T-helper 17 cell (primary cell): ENCODE measurements at regions not wholly inside any gene's neighbourhood (a gene's known extent, or its start where the extent isn't known, plus 50 kb on each side); places are given as distances from the start of the nearest gene placed in this dataset.

Source experiments
- ATAC-seq: fragments of 150-1000 bp; cut with Tn5 transposase; 2 replicates; pipeline ENCODE4 v1.10.0; 2021; ENCODE audit warnings: mild to moderate bottlenecking, moderate library complexity
- DNase-seq, 3 donors: peaks; one replicate each; pipeline versions ENCODE4 v3.0.0 to v3.0.0-alpha.2; 2020 to 2021
- H3K9me3 ChIP-seq: one replicate; pipeline ENCODE4 v1.7.0; 2013; ENCODE audit warnings: low read length, mild to moderate bottlenecking; ENCODE audit not compliant: control insufficient read depth, poor library complexity, severe bottlenecking
- H3K27ac Mint-ChIP-seq: one replicate; pipeline ENCODE4 v1.8.0; 2022; ENCODE audit warnings: mild to moderate bottlenecking, moderate library complexity, mixed read lengths
- H3K27me3 Mint-ChIP-seq: one replicate; pipeline ENCODE4 v1.8.0; 2022; ENCODE audit warnings: mixed read lengths
- H3K36me3 Mint-ChIP-seq: one replicate; pipeline ENCODE4 v1.8.0; 2022; ENCODE audit warnings: low read depth, mixed read lengths
- H3K4me1 Mint-ChIP-seq: one replicate; pipeline ENCODE4 v1.8.0; 2022; ENCODE audit warnings: mild to moderate bottlenecking, mixed read lengths
- H3K4me3 Mint-ChIP-seq: one replicate; pipeline ENCODE4 v1.8.0; 2022; ENCODE audit warnings: mild to moderate bottlenecking, moderate library complexity, mixed read lengths

DNA sequence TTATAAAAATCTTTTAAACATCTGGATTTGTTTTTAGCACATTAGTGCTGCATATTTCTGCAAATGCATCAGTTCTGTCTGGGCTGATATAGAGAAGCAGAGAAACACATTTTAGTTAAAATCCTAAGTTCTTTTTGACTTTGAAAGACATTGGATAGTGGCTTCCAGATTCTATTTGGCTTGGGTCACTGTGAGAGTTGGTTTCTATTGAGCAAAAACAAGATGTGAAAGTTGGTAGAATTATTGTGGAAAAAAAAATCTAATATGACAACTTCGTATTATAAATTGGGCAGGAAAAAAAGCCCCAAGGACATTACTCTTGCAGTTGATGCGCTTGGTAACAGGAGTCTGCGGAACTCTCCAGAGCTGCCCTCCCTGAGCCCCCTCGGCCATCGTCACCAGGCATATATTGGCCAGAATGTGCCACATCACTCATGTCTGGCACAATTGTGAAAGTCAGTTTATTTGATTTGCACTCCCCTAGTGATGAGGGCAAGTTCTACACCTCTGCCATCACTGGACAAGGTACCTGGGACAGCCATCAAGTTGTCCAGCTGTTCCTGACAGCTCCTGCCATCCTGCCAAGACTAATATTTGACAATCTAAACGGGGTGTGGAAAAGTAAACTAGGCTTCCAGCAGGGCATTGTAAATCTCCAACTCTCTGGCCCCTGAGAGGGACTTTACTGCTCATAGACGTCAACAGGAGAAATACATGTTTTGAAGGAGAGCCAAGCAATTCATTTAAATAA, 334.5 kb downstream of the TENT4A start:
- no peak overlapping the region for H3K4me3 Mint-ChIP-seq
- H3K36me3 Mint-ChIP-seq = no peaks in the 10 kb centered on the region
- DNase-seq (no peak), ATAC-seq (no peak)
- no peaks in the 10 kb centered on the region for H3K27me3 Mint-ChIP-seq
- no peak overlapping the region for H3K27ac Mint-ChIP-seq
- H3K9me3 ChIP-seq = no peaks in the 10 kb centered on the region
- no peaks in the 10 kb centered on the region for H3K4me1 Mint-ChIP-seq

DNA sequence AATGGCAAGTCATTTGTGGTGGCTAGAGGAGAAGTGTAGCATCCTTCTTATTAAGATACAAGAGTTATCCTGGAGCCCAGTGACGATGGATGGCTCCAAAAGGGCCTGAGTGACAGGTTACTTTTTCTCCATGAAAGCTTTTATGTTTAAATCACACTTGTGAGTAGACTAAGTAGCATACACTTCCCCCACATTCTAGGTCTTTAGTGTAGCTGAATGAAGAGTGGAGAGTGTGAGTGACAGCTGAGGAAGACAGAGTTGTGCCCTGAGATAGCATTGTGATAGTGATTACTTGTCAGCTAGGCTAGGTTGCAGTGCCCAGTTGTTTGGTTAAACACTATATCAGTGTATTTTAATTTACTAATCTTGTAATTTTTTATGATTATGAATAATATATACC, 337.8 kb downstream of the TENT4A start:
- no peak overlapping the region for H3K27ac Mint-ChIP-seq
- no peaks in the 10 kb centered on the region for H3K4me1 Mint-ChIP-seq
- no peaks in the 10 kb centered on the region for H3K9me3 ChIP-seq
- DNase-seq (no peak), ATAC-seq (no peak)
- H3K27me3 Mint-ChIP-seq = no peaks in the 10 kb centered on the region
- no peak overlapping the region for H3K4me3 Mint-ChIP-seq
- no peaks in the 10 kb centered on the region for H3K36me3 Mint-ChIP-seq

DNA sequence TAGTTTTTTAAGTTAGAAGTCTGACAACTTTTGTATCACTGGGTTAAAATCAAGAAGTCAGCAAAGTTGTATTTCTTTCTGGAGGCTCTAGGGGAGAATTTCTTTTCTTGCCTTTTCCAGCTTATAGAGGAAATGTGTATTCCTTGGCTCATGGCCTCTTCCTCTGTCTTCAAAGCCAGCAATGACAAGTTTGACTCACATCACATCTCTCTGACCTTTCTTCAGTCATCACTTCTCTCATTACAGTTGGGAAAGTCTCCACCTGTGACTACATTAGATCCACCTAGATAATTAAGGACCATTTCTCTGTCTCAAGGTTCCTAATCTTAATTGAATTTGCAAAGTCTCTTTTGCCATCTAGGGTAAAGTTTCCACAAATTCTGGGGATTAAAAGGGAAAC, 339.9 kb downstream of the TENT4A start:
- DNase-seq (no peak), ATAC-seq (no peak)
- H3K9me3 ChIP-seq = no peaks in the 10 kb centered on the region
- no peak overlapping the region for H3K4me3 Mint-ChIP-seq
- H3K27ac Mint-ChIP-seq = no peak overlapping the region
- H3K36me3 Mint-ChIP-seq = no peaks in the 10 kb centered on the region
- no peaks in the 10 kb centered on the region for H3K4me1 Mint-ChIP-seq
- no peaks in the 10 kb centered on the region for H3K27me3 Mint-ChIP-seq

DNA sequence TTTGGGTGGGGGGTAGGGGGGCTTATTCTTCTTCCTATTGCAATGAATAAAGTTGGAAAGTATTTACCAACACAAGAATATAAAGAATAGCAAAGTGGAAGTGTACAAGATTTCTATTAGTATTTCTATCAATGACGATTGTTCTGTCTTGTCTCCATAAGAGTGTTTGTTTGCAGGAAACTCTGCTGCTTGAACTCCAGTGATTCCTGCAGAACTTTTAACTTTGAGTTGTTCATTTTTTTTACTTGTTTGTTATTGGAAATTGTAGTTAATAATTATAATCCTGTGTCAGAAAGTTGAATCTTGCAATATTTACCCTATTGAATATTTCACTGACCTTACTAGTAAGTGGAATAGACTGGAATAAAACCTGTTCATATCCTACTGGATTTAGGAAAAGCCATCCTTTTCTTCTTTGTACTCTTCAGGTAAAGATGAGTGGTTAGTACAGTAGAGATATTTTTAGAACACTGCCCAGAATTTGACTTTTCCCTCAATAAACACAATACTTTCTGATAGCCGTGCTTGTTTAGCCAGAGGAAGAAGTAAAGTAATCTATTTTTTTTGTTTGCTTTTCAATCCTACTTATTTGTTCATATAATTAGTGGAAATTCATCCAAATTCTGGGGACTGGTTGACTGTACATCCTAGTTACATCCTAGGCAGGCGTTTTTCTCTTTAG, 340.4 kb downstream of the TENT4A start:
- Mint-ChIP-seq H3K27ac (no peak overlapping the region), H3K36me3 (no peaks in the 10 kb centered on the region), H3K27me3 (no peaks in the 10 kb centered on the region), H3K4me1 (no peaks in the 10 kb centered on the region), H3K4me3 (no peak overlapping the region)
- ATAC-seq (no peak), DNase-seq (no peak)
- no peaks in the 10 kb centered on the region for H3K9me3 ChIP-seq

DNA sequence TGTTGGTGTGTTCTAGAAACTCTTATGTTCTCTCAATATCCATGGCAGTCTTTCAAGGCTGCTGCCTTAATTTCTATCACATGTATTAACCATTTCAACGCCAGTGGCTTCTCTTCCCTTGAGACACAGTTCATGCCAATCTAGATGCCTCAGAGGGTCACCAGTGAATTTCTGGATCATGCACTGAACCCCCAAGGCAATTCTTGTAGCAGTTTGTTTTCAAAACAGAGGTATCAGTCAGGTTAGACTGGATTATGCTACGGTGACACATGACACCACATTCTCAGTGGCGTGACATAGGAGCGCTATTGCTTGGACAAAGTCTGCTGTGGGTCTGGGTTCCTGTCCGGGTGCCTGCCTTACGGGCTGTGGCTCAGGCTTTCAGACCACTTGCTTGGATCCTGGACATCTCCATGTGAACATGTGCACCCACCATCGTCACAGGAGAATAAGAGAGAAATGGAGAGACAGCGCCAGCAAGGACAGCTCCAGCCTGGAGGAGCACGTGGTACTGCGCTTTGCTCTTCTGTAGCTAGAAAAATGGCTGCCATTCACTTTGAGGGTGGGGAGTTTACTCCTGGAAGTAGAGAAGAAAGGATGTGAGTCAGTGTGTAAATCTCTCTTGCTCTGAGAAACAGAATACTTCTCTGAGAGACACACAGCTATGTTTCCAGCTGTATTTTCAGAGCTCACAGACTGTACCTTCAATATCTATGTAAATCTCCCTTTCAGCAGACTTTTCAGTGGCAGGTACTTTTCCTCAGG, 329.3 kb upstream of the ADCY2 start:
- peaks cover 3% of the 10 kb centered on the region for H3K4me1 Mint-ChIP-seq
- H3K27ac Mint-ChIP-seq = no peak overlapping the region
- peaks cover 25% of the 10 kb centered on the region for H3K27me3 Mint-ChIP-seq
- H3K9me3 ChIP-seq = no peaks in the 10 kb centered on the region
- no peak overlapping the region for H3K4me3 Mint-ChIP-seq
- no peak for DNase-seq
- no peaks in the 10 kb centered on the region for H3K36me3 Mint-ChIP-seq
- no peak for ATAC-seq

DNA sequence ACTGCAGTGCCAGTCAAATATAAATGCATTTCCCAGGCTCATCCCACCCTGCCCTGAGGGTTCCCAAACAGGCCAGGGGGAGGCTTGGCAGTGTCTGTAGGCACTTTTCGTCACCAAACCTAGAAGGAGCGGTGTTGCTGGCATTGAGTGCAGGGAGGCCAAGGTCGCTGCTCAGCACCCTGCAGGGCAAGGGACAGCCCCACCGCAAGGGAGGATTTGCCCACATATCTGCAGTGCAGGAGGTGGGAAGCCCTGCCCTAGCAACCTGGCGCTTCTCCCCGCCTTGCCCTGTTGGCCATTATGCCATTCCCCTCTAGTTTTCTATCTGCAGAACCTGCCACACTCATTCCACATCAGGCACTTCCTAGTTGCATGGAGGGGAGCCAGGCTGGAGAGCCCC, 327.8 kb upstream of the ADCY2 start:
- Mint-ChIP-seq H3K27me3 (peaks cover 25% of the 10 kb centered on the region), H3K36me3 (no peaks in the 10 kb centered on the region), H3K27ac (no peak overlapping the region), H3K4me3 (no peak overlapping the region), H3K4me1 (peaks cover 3% of the 10 kb centered on the region)
- no peak for DNase-seq
- no peak for ATAC-seq
- H3K9me3 ChIP-seq = no peaks in the 10 kb centered on the region

DNA sequence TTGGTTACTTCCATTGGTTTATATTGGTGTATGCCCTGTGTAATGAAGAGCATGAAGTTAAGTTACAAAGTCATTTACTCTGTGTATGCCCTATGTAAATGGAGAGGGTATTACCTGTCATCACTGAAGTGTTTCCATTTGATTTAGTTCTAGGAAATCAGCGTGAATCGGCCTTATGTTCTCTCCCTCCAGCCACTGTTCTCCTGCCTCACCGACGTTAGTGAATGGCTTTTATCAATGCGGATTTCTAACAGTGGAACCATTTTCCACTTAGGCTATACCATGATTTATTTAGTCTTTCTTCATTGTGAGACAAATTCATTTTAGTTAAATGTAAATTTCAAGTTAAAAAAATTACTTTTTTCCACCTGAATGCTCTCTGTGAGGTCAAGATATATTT, 327.0 kb upstream of the ADCY2 start:
- no peaks in the 10 kb centered on the region for H3K36me3 Mint-ChIP-seq
- H3K4me1 Mint-ChIP-seq = peaks cover 3% of the 10 kb centered on the region
- ATAC-seq = no peak
- no peak for DNase-seq
- H3K9me3 ChIP-seq = no peaks in the 10 kb centered on the region
- H3K27me3 Mint-ChIP-seq = peaks cover 25% of the 10 kb centered on the region
- H3K4me3 Mint-ChIP-seq = no peak overlapping the region
- no peak overlapping the region for H3K27ac Mint-ChIP-seq

DNA sequence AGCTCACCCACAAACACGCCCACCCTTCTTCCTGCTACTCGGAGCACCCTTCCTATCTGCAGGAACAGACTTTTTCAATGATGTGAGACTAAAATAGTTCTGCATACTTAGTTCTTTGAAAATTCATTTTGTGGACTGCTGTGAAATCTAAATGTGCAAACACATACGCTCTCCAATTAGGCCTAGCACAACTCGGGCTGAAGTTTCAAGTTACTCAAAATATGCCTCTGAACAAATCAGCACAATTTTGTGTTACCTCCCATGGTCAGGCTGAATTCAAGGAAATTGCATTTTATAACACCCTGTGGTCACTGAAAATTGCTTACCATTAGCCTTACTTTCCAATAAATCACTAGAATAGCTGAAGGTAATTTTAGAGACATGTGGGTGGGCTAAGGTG, 323.8 kb upstream of the ADCY2 start:
- no peaks in the 10 kb centered on the region for H3K36me3 Mint-ChIP-seq
- peaks cover 3% of the 10 kb centered on the region for H3K4me1 Mint-ChIP-seq
- H3K4me3 Mint-ChIP-seq = no peak overlapping the region
- DNase-seq (no peak), ATAC-seq (no peak)
- H3K9me3 ChIP-seq = no peaks in the 10 kb centered on the region
- no peak overlapping the region for H3K27ac Mint-ChIP-seq
- peaks cover 25% of the 10 kb centered on the region for H3K27me3 Mint-ChIP-seq

DNA sequence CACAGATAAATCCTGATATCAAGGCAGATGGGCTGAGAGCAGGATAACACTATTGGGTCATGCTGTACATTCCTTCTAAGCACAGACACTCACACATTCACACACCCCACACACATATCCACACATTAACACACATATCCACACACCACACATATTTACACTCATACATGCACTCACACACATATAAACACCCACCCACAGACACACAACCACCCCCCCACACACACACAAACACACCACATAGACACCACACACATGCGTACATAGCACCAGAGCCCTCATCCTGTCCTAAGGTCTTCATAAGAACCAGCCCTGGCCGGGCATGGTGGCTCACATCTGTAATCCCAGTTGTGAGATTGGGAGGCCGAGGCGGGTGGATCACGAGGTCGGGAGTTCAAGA, 322.3 kb upstream of the ADCY2 start:
- H3K4me3 Mint-ChIP-seq = no peak overlapping the region
- DNase-seq = no peak
- H3K27ac Mint-ChIP-seq = no peak overlapping the region
- H3K27me3 Mint-ChIP-seq = peaks cover 21% of the 10 kb centered on the region
- no peak for ATAC-seq
- peaks cover 3% of the 10 kb centered on the region for H3K4me1 Mint-ChIP-seq
- H3K36me3 Mint-ChIP-seq = no peaks in the 10 kb centered on the region
- H3K9me3 ChIP-seq = no peaks in the 10 kb centered on the region

DNA sequence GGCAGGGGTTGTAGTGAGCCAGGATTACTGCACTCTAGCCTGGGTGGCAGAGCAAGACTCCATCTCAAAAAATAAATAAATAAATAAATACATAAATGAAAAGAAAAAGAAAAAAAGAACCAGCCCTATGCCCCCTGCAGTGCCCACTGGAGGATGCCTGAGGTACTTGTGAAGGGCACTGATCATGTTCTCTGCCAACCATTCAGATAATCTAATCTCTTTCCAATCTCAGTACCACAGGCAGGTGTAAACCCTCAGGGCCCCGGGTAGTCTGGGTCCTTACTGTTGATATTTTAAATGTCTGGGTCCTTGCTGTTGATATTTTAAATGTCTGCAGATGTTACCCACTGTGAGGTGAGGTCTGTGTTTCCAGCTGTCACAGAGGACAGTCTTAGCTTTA, 321.8 kb upstream of the ADCY2 start:
- Mint-ChIP-seq H3K4me1 (peaks cover 2% of the 10 kb centered on the region), H3K27ac (no peak overlapping the region), H3K4me3 (no peak overlapping the region), H3K27me3 (peaks cover 25% of the 10 kb centered on the region), H3K36me3 (no peaks in the 10 kb centered on the region)
- DNase-seq (no peak), ATAC-seq (no peak)
- H3K9me3 ChIP-seq = no peaks in the 10 kb centered on the region

DNA sequence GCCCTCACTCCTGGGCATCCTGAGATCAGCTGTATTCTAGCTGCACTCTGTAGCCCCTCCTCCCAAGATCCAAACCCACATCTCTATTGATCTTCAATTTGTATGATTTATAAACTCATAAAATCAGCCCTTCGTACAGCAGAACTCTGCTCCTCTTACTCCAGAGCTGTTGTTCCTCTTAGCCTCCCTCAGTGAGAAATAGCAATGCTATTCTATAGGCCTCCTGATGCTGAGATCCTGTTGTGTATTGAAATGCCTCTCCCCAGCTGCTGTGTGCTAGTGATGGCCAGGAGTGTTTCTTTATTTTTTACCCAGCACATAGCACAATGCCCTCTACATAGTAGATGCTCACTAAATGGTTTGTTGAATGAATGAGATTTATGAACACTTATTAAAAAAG, 320.5 kb upstream of the ADCY2 start:
- Mint-ChIP-seq H3K27ac (no peak overlapping the region), H3K27me3 (peaks cover 19% of the 10 kb centered on the region), H3K4me1 (peaks cover 2% of the 10 kb centered on the region), H3K36me3 (no peaks in the 10 kb centered on the region), H3K4me3 (no peak overlapping the region)
- ATAC-seq = no peak
- no peak for DNase-seq
- no peaks in the 10 kb centered on the region for H3K9me3 ChIP-seq

DNA sequence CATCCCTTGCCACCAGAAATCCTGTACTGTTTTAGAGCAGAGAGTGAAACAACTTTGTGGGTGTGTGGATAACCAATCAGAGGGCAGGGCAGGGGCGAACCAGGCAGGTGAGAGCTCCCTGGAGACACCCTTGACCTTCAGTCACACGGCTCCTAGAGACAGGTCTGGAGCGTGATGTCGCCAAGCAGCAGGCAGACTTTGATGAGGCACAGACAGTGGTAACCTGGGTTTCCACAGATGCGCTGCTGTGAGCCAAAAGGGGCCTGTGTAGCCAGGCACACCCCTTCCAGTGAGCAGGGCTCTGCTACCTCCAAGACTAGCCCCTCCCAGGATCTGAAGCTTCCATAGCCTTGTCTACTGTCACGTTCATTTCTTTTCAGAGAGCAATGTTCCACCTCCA, 317.8 kb upstream of the ADCY2 start:
- no peak for ATAC-seq
- Mint-ChIP-seq H3K36me3 (no peaks in the 10 kb centered on the region), H3K4me3 (no peak overlapping the region), H3K27me3 (peaks cover 12% of the 10 kb centered on the region), H3K4me1 (peaks cover 2% of the 10 kb centered on the region), H3K27ac (no peak overlapping the region)
- DNase-seq = no peak
- H3K9me3 ChIP-seq = no peaks in the 10 kb centered on the region

DNA sequence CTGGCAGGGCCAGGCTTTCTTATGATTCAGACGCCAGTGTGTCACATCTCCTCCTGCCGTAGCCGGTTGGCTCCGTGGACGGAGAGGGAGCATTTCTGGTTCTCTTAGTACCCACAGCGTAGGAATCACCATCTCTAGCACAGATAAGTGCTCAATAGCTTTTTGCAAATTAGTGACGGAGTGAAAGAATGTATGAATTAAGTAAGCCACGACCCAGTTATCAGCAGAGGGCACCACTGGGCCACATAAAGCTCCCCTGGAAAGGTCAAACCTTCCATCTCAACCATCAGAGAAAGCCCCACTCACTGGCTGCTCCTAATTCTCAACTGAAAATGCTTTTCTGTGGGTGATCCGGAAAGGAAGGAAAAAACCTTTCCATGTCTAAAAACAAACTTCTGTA, 317.0 kb upstream of the ADCY2 start:
- Mint-ChIP-seq H3K4me1 (peaks cover 2% of the 10 kb centered on the region), H3K27me3 (peaks cover 12% of the 10 kb centered on the region), H3K4me3 (no peak overlapping the region), H3K36me3 (no peaks in the 10 kb centered on the region), H3K27ac (no peak overlapping the region)
- no peak for ATAC-seq
- DNase-seq = no peak
- H3K9me3 ChIP-seq = no peaks in the 10 kb centered on the region
